Trophoblast cell (in vitro differentiated cells and primary cell): ENCODE measurements at regions not wholly inside any gene's neighbourhood (a gene's known extent, or its start where the extent isn't known, plus 50 kb on each side); places are given as distances from the start of the nearest gene placed in this dataset.
"Not testable (repeated sequence)": the region's sequence is repeated elsewhere in the genome, so short reads cannot be mapped to it uniquely, and the experiment has no call there.

Experiments
- DNase-seq, 2 donors: peaks; one replicate each; pipeline ENCODE4 v3.0.0-alpha.2; 2016
- H2AFZ ChIP-seq: 2 replicates; pipeline ENCODE4 v1.6.1; 2013; ENCODE audit warnings: low read length, moderate library complexity, mild to moderate bottlenecking; ENCODE audit not compliant: insufficient read depth, poor library complexity
- H2AK5ac ChIP-seq: 2 replicates; pipeline ENCODE4 v1.6.1; 2013; ENCODE audit warnings: mild to moderate bottlenecking, low read length
- H2BK120ac ChIP-seq: 2 replicates; pipeline ENCODE4 v1.6.1; 2013; ENCODE audit warnings: low read length, mild to moderate bottlenecking, moderate library complexity; ENCODE audit not compliant: insufficient read depth, poor library complexity
- H2BK12ac ChIP-seq: 2 replicates; pipeline ENCODE4 v1.6.1; 2013; ENCODE audit warnings: mild to moderate bottlenecking, low read length, moderate library complexity
- H2BK5ac ChIP-seq: 2 replicates; pipeline ENCODE4 v1.6.1; 2013; ENCODE audit warnings: low read length, low read depth, moderate library complexity, mild to moderate bottlenecking; ENCODE audit not compliant: poor library complexity
- H3K14ac ChIP-seq: 2 replicates; pipeline ENCODE4 v1.6.1; 2013; ENCODE audit warnings: mild to moderate bottlenecking, low read length
- H3K18ac ChIP-seq: 2 replicates; pipeline ENCODE4 v1.6.1; 2013; ENCODE audit warnings: mild to moderate bottlenecking, low read length
- H3K23ac ChIP-seq: 2 replicates; pipeline ENCODE4 v1.6.1; 2013; ENCODE audit warnings: low read length
- H3K27ac ChIP-seq: 2 replicates; pipeline ENCODE4 v1.5.1; 2013; ENCODE audit warnings: low read depth, mild to moderate bottlenecking, inconsistent platforms, low read length, moderate library complexity
- H3K27me3 ChIP-seq: 2 replicates; pipeline ENCODE4 v1.6.1; 2013; ENCODE audit warnings: inconsistent platforms, mild to moderate bottlenecking, low read length, moderate library complexity; ENCODE audit not compliant: insufficient read depth
- H3K36me3 ChIP-seq, 2 experiments: 1 replicate in 1 of 2; 2 replicates in 1 of 2; pipeline ENCODE4 v1.6.1; 2013; ENCODE audit warnings: low read length in 2 of 2, mild to moderate bottlenecking in 2 of 2, moderate library complexity in 1 of 2; ENCODE audit not compliant: insufficient read depth in 2 of 2, control insufficient read depth in 1 of 2
- H3K4ac ChIP-seq: 2 replicates; pipeline ENCODE4 v1.6.1; 2013; ENCODE audit warnings: low read depth, mild to moderate bottlenecking, low read length, moderate library complexity
- H3K4me1 ChIP-seq, 2 experiments: 1 replicate in 1 of 2; 2 replicates in 1 of 2; pipeline ENCODE4 v1.6.1; 2013; ENCODE audit warnings: low read length in 2 of 2, mild to moderate bottlenecking in 2 of 2, moderate library complexity in 1 of 2; ENCODE audit not compliant: insufficient read depth in 2 of 2, control insufficient read depth in 1 of 2
- H3K4me2 ChIP-seq: 2 replicates; pipeline ENCODE4 v1.6.1; 2013; ENCODE audit warnings: inconsistent platforms, mild to moderate bottlenecking, low read length, moderate library complexity
- H3K4me3 ChIP-seq: 2 replicates; pipeline ENCODE4 v1.5.1; 2013; ENCODE audit warnings: mild to moderate bottlenecking, low read depth, low read length, inconsistent platforms
- H3K79me1 ChIP-seq: one replicate; pipeline ENCODE4 v1.6.1; 2013; ENCODE audit warnings: low read length
- H3K79me2 ChIP-seq: 2 replicates; pipeline ENCODE4 v1.6.1; 2013; ENCODE audit warnings: low read length, mild to moderate bottlenecking; ENCODE audit not compliant: control insufficient read depth, insufficient read depth, poor library complexity
- H3K9ac ChIP-seq: 2 replicates; pipeline ENCODE4 v1.6.1; 2013; ENCODE audit warnings: mild to moderate bottlenecking, low read length
- H3K9me3 ChIP-seq: 2 replicates; pipeline ENCODE4 v1.6.1; 2013; ENCODE audit warnings: low read depth, mild to moderate bottlenecking, control low read depth, inconsistent platforms, low read length; ENCODE audit not compliant: insufficient read depth
- H4K12ac ChIP-seq: 2 replicates; pipeline ENCODE4 v1.6.1; 2013; ENCODE audit warnings: low read depth, mild to moderate bottlenecking, low read length, moderate library complexity
- H4K8ac ChIP-seq: 2 replicates; pipeline ENCODE4 v1.6.1; 2013; ENCODE audit warnings: low read depth, mild to moderate bottlenecking, low read length, moderate library complexity
- H4K91ac ChIP-seq: one replicate; pipeline ENCODE4 v1.6.1; 2013; ENCODE audit warnings: low read depth, mild to moderate bottlenecking, low read length, moderate library complexity
- WGBS: extraction: QIAGEN DNeasy Blood & Tissue Kit; methylation state at CpG from one replicate; pipeline ENCODE4 v1.1.7; 2013; ENCODE audit warnings: missing lambda C conversion rate; ENCODE audit not compliant: insufficient read length, insufficient coverage; ENCODE audit errors: extremely low coverage; 5-methylcytosine and 5-hydroxymethylcytosine counted together

GRCh38 chr7:152594801-152595200, 81.1 kb downstream of the XRCC2 start:
- no peak overlapping the region for H3K14ac ChIP-seq
- H3K4me2 ChIP-seq, result no peak overlapping the region
- no peak overlapping the region for H3K4ac ChIP-seq
- no peak overlapping the region for H2BK12ac ChIP-seq
- no peak for DNase-seq
- H3K79me1 ChIP-seq, result no peaks in the 10 kb centered on the region
- H2AFZ ChIP-seq, result no peak overlapping the region
- H3K79me2 ChIP-seq, result no peaks in the 10 kb centered on the region
- no peak overlapping the region for H4K12ac ChIP-seq
- H3K9ac ChIP-seq, result peak overlapping the region; percentile 44
- H4K91ac ChIP-seq, result no peak overlapping the region
- no peak overlapping the region for H3K18ac ChIP-seq
- no peaks in the 10 kb centered on the region for H3K36me3 ChIP-seq
- no peak overlapping the region for H3K27ac ChIP-seq
- H3K27me3 ChIP-seq, result no peaks in the 10 kb centered on the region
- no peak overlapping the region for H3K4me3 ChIP-seq
- H3K4me1 ChIP-seq, result no peaks in the 10 kb centered on the region
- H2BK120ac ChIP-seq, result no peak overlapping the region
- no peak overlapping the region for H2AK5ac ChIP-seq
- no peak overlapping the region for H2BK5ac ChIP-seq
- no peak overlapping the region for H3K23ac ChIP-seq
- WGBS, result no CpG with 5 or more reads among the region's 9 CpGs
- H3K9me3 ChIP-seq, result no peaks in the 10 kb centered on the region
- no peak overlapping the region for H4K8ac ChIP-seq

GRCh38 chr7:152591976-152592375, 84.0 kb downstream of the XRCC2 start:
- Histone ChIP-seq H2AK5ac (no peak overlapping the region), H3K23ac (no peak overlapping the region), H2BK120ac (no peak overlapping the region), H3K4me3 (no peak overlapping the region), H3K14ac (no peak overlapping the region), H2BK12ac (no peak overlapping the region), H3K27me3 (no peaks in the 10 kb centered on the region), H3K79me2 (no peaks in the 10 kb centered on the region), H3K4ac (no peak overlapping the region), H3K79me1 (no peaks in the 10 kb centered on the region), H4K91ac (no peak overlapping the region), H4K12ac (no peak overlapping the region), H3K9me3 (no peaks in the 10 kb centered on the region), H3K9ac (no peak overlapping the region), H3K18ac (no peak overlapping the region), H3K27ac (no peak overlapping the region), H2AFZ (no peak overlapping the region), H4K8ac (no peak overlapping the region), H3K36me3 (no peaks in the 10 kb centered on the region), H3K4me1 (no peaks in the 10 kb centered on the region), H3K4me2 (no peak overlapping the region), H2BK5ac (no peak overlapping the region)
- no peak for DNase-seq
- WGBS, result no CpG with 5 or more reads among the region's 4 CpGs

GRCh38 chr7:152590481-152590880, 85.5 kb downstream of the XRCC2 start:
- H3K23ac ChIP-seq, result no peak overlapping the region
- no peak overlapping the region for H3K9ac ChIP-seq
- no CpG with 5 or more reads among the region's 6 CpGs for WGBS
- no peak overlapping the region for H3K4ac ChIP-seq
- H3K27me3 ChIP-seq, result no peaks in the 10 kb centered on the region
- H3K4me3 ChIP-seq, result no peak overlapping the region
- H3K18ac ChIP-seq, result no peak overlapping the region
- H4K12ac ChIP-seq, result no peak overlapping the region
- H3K4me2 ChIP-seq, result no peak overlapping the region
- H2BK5ac ChIP-seq, result no peak overlapping the region
- no peak overlapping the region for H4K8ac ChIP-seq
- H2AK5ac ChIP-seq, result no peak overlapping the region
- no peak overlapping the region for H3K14ac ChIP-seq
- no peaks in the 10 kb centered on the region for H3K79me1 ChIP-seq
- no peak overlapping the region for H2BK120ac ChIP-seq
- no peak overlapping the region for H3K27ac ChIP-seq
- no peak overlapping the region for H2BK12ac ChIP-seq
- H4K91ac ChIP-seq, result no peak overlapping the region
- no peak for DNase-seq
- no peaks in the 10 kb centered on the region for H3K79me2 ChIP-seq
- H3K9me3 ChIP-seq, result no peaks in the 10 kb centered on the region
- H3K4me1 ChIP-seq, result no peaks in the 10 kb centered on the region
- no peak overlapping the region for H2AFZ ChIP-seq
- H3K36me3 ChIP-seq, result no peaks in the 10 kb centered on the region

- not testable (repeated sequence) for H3K14ac ChIP-seq, H3K9ac ChIP-seq, H3K4me3 ChIP-seq, H4K12ac ChIP-seq, H3K79me1 ChIP-seq, H2BK120ac ChIP-seq, H3K79me2 ChIP-seq, H3K4me2 ChIP-seq, H2BK5ac ChIP-seq, H4K91ac ChIP-seq, H3K4ac ChIP-seq, H2AK5ac ChIP-seq, H3K4me1 ChIP-seq, H3K9me3 ChIP-seq, H3K27ac ChIP-seq, H4K8ac ChIP-seq, H3K18ac ChIP-seq, H3K23ac ChIP-seq, DNase-seq, H3K36me3 ChIP-seq, H2AFZ ChIP-seq, H2BK12ac ChIP-seq, H3K27me3 ChIP-seq
- WGBS, result no CpG with 5 or more reads among the region's 9 CpGs
Observed at GRCh38 chr7:152589821-152590220, 86.1 kb downstream of the XRCC2 start.
